ENCODE measurements at regions not wholly inside any gene's neighbourhood (a gene's known extent, or its start where the extent isn't known, plus 50 kb on each side); places are given as distances from the start of the nearest gene placed in this dataset.
"Not testable (repeated sequence)": the region's sequence is repeated elsewhere in the genome, so short reads cannot be mapped to it uniquely, and the experiment has no call there.

- 33% methylated on average over 3 of the region's 3 CpGs; no CpG with 5 or more reads in 1 of the 2 donors for WGBS, 2 donors
- TF ChIP-seq POLR2A (IDR thresholded peaks at IDR 0.05) = no peak
- TF ChIP-seq, protein P1, sequence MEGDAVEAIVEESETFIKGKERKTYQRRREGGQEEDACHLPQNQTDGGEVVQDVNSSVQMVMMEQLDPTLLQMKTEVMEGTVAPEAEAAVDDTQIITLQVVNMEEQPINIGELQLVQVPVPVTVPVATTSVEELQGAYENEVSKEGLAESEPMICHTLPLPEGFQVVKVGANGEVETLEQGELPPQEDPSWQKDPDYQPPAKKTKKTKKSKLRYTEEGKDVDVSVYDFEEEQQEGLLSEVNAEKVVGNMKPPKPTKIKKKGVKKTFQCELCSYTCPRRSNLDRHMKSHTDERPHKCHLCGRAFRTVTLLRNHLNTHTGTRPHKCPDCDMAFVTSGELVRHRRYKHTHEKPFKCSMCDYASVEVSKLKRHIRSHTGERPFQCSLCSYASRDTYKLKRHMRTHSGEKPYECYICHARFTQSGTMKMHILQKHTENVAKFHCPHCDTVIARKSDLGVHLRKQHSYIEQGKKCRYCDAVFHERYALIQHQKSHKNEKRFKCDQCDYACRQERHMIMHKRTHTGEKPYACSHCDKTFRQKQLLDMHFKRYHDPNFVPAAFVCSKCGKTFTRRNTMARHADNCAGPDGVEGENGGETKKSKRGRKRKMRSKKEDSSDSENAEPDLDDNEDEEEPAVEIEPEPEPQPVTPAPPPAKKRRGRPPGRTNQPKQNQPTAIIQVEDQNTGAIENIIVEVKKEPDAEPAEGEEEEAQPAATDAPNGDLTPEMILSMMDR (IDR thresholded peaks at IDR 0.05) = no peak
Measured at GRCh38 chrY:9265551-9265950, 71.7 kb upstream of the TSPY4 start.

DNA sequence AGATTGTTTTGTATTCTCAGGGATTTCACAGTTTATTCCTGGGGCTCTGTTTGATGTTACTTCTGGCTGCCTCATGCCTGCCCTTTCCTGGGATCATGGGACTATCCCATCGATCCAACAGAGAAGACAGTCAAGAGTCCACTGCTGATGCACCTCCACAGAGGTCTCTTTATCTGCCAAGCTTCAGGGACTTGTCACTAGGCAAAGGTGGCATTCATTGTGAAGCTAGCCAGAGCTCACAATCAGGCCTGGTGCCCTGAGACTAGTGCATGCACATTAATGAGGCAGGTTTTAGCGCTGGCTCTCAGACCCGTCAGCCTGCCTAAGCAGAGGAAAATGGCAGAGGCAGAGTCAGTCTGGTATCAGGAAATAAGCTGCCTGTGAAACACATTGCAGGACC is 66.9 kb upstream of the TSPY4 start:
- intact Hi-C loops (cut with DNase I); H3K27ac ChIP-seq: not testable (repeated sequence)

More at GRCh38 chrY:9265551-9265950, 71.7 kb upstream of the TSPY4 start:
- no peaks in the 10 kb centered on the region for H3K4me1 ChIP-seq
- intact Hi-C loops (cut with DNase I) = no loop called here
- no peak for DNase-seq
- no peak for ATAC-seq
- no peaks in the 10 kb centered on the region for H3K9me3 ChIP-seq
- no peaks in the 10 kb centered on the region for H3K36me3 ChIP-seq (replicated peaks in 1 of 2; ENCODE audit: insufficient read depth in 1 of 2, low read depth in 2 of 2)
- no peak overlapping the region for H3K4me3 ChIP-seq
- no peaks in the 10 kb centered on the region for H3K27me3 ChIP-seq
- no peak overlapping the region for H3K27ac ChIP-seq

DNA sequence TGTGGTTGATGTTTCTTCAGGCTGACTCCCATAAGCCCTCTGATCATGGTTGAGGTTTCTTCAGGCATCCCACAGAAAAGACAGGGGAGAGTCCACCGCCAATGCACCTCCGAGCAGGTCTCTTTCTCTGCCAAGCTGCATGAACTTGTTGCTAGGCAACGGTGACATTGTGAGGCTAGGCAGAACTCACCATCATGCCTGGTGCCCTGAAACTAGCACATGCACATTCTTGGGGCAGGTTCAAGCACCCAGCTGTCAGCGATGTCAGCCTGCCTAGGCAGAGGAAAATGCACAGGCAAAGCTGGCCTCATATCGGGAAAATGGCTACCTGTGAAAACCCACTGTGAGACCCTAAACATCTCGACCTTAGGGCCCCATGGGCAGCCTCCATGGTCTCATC is 64.4 kb upstream of the TSPY4 start:
- H3K27me3 ChIP-seq; DNase-seq; H3K27ac ChIP-seq; H3K36me3 ChIP-seq (replicated peaks in 1 of 2; ENCODE audit: insufficient read depth in 1 of 2, low read depth in 2 of 2); intact Hi-C loops (cut with DNase I); ATAC-seq; H3K4me3 ChIP-seq; H3K9me3 ChIP-seq; H3K4me1 ChIP-seq: not testable (repeated sequence)
- WGBS, 2 donors = 54% methylated on average over 6 of the region's 6 CpGs; no CpG with 5 or more reads in 1 of the 2 donors

More for the DNA sequence above, 66.9 kb upstream of the TSPY4 start:
- H3K4me1 ChIP-seq; H3K27me3 ChIP-seq; ATAC-seq; DNase-seq; H3K36me3 ChIP-seq (replicated peaks in 1 of 2; ENCODE audit: insufficient read depth in 1 of 2, low read depth in 2 of 2); H3K4me3 ChIP-seq; H3K9me3 ChIP-seq: not testable (repeated sequence)
- 75% methylated on average over 2 of the region's 3 CpGs; no CpG with 5 or more reads in 1 of the 2 donors for WGBS, 2 donors

GRCh38 chrY:9278842-9279241 is 58.4 kb upstream of the TSPY4 start:
- H3K4me3 ChIP-seq; DNase-seq; H3K27ac ChIP-seq; ATAC-seq; H3K27me3 ChIP-seq; H3K4me1 ChIP-seq; intact Hi-C loops (cut with DNase I); H3K9me3 ChIP-seq; H3K36me3 ChIP-seq (replicated peaks in 1 of 2; ENCODE audit: insufficient read depth in 1 of 2, low read depth in 2 of 2): not testable (repeated sequence)
- 28 to 36% methylated on average over 7 of the region's 7 CpGs for WGBS, 2 donors
